ENCODE measurements at regions not wholly inside any gene's neighbourhood (a gene's known extent, or its start where the extent isn't known, plus 50 kb on each side); places are given as distances from the start of the nearest gene placed in this dataset.

- H3K14ac ChIP-seq (replicated peaks; ENCODE audit: low read depth, low read length): no peak overlapping the region
These were observed 247.5 kb upstream of the TUT7 start for GRCh38 chr9:86601697-86602096.

More at GRCh38 chr9:86601697-86602096, 247.5 kb upstream of the TUT7 start:
- H2BK20ac ChIP-seq (ENCODE audit: low read depth, low read length): no peak overlapping the region
- WGBS, 2 experiments (ENCODE audit: extremely low coverage in 2 of 2, insufficient read length in 1 of 2): no CpG with 5 or more reads among the region's 3 CpGs
- no peak overlapping the region for H4K91ac ChIP-seq (ENCODE audit: insufficient read depth, low read depth, low read length)
- H2BK120ac ChIP-seq (ENCODE audit: low read depth, low read length): no peak overlapping the region
- H3K4ac ChIP-seq (ENCODE audit: low read depth, low read length): no peak overlapping the region
- peaks cover 16% of the 10 kb centered on the region for H3K4me1 ChIP-seq (ENCODE audit: control insufficient read depth, insufficient read depth, low read length)
- H3K18ac ChIP-seq (ENCODE audit: low read depth, low read length): no peak overlapping the region
- H2AK5ac ChIP-seq (ENCODE audit: low read depth, low read length): no peak overlapping the region
- H3K4me3 ChIP-seq (ENCODE audit: insufficient read depth, low read depth, low read length): no peak overlapping the region
- DNase-seq (peak; percentile 50), ATAC-seq (ENCODE audit: low read depth) (no peak; the same call in 1 of the 2 replicates)
- TF ChIP-seq BHLHE40 (IDR thresholded peaks at IDR 0.05; ENCODE audit: low read depth, low read length) (no peak), MAFK (IDR thresholded peaks at IDR 0.05; ENCODE audit: low read depth, low read length) (no peak)
- H3K9me3 ChIP-seq (ENCODE audit: control insufficient read depth, insufficient read depth, low read length): no peaks in the 10 kb centered on the region
- H3K27me3 ChIP-seq (ENCODE audit: control insufficient read depth, insufficient read depth, low read length): no peaks in the 10 kb centered on the region
- ChIA-PET POLR2A (ENCODE audit: unreplicated experiment) (no interaction called here), CTCF (interaction anchor here (0.7 to 1.2 kb wide), 3 partner anchors 14 to 508 kb away, joined by 3 to 4 read pairs (median 3); no protein-coding TSS in a partner anchor)
- H3K56ac ChIP-seq (ENCODE audit: extremely low read depth, insufficient read depth, low read length): no peak overlapping the region
- no peak overlapping the region for H2BK15ac ChIP-seq (ENCODE audit: low read depth, low read length)
- dilution Hi-C loops (cut with HindIII; ENCODE audit: low sequenced_read_pairs, unreplicated experiment) (no loop called here), in situ Hi-C loops (cut with MboI; ENCODE audit: low sequenced_read_pairs) (no loop called here), intact Hi-C loops (cut with micrococcal nuclease) (loop anchor here (5.0 kb wide), 1 partner anchor 89 kb away; no protein-coding TSS in a partner anchor)
- H3K4me2 ChIP-seq (ENCODE audit: low read depth, low read length): 0 out of 2 replicates have a peak overlapping the region, but pooled peaks have one; percentile 12
- BruUV-seq (replicated peaks): no TSS peak
- H3K27ac ChIP-seq (ENCODE audit: insufficient read depth, low read length): no peak overlapping the region
- H3K36me3 ChIP-seq (ENCODE audit: control insufficient read depth, insufficient read depth, low read length): no peaks in the 10 kb centered on the region
- H2AFZ ChIP-seq (replicated peaks; ENCODE audit: low read length, poor library complexity): no peak overlapping the region
- no peaks in the 10 kb centered on the region for H4K20me1 ChIP-seq (ENCODE audit: insufficient read depth, low read length)
- H3K79me1 ChIP-seq (ENCODE audit: low read depth in 1 of 2, low read length in 2 of 2): no peaks in the 10 kb centered on the region
- H3K23ac ChIP-seq (ENCODE audit: low read depth, low read length): no peak overlapping the region
- no peak overlapping the region for H2AK9ac ChIP-seq (replicated peaks; ENCODE audit: low read depth, low read length, poor library complexity)
- H3K9me1 ChIP-seq (ENCODE audit: insufficient read depth, low read length): no peaks in the 10 kb centered on the region
- H4K5ac ChIP-seq (ENCODE audit: low read depth, low read length): no peak overlapping the region
- H3K9ac ChIP-seq (ENCODE audit: low read depth, low read length): no peak overlapping the region
- H2BK5ac ChIP-seq (ENCODE audit: low read depth, low read length, poor library complexity, severe bottlenecking): no peak overlapping the region
- H4K8ac ChIP-seq (ENCODE audit: low read depth in 2 of 2, low read length in 2 of 2): no peak overlapping the region
